GM19463 (cell line): ENCODE measurements at regions not wholly inside any gene's neighbourhood (a gene's known extent, or its start where the extent isn't known, plus 50 kb on each side); places are given as distances from the start of the nearest gene placed in this dataset.

Experiments used
- ATAC-seq: cut with Tn5 transposase; IDR thresholded peaks from one replicate; pipeline ENCODE4 v1.9.1; 2021; ENCODE audit warnings: mild to moderate bottlenecking, moderate library complexity; ENCODE audit not compliant: unreplicated experiment

DNA sequence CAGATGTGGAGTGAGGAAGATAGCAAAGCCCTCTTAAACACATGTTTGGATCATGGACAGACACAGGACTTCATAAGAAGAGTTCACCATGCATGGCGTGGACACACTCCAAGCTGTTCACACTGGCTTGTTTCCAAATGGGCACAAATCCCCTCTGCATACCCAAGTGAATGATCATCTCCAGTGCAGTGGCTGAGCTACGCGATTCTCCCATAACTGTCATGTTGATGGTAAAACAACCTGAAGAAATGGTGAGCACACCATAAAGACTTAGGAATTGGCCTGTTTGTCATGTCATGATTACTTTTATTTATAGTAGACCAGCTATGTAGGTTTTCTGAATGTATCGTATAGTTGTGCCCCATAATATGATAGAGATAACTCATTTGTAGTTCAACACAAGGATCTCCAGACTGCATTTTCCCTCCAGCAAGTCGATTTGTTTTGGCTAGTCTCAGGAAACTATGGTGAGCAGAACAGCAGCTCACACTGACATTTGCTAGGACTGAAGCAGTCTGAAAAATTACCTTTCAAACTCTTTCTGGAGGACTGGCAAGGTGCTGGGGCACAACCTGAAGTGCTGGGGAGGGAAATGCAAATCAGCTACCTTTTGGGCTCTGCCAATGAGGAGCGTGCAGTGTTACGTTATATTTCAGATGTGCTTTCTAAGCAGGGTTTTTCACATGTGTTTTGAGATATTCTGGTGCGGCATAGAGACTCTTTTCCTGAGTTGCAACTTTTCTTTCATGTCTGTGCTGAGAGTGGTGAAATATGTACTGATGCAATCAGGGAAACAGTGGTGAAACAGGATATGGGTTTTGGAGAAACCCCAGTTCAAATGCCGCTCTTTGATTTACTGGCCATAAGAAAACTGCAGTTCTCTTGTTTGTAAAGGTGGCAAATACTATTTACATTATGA, 629.6 kb upstream of the DPP6 start:
- no peak for ATAC-seq

- ATAC-seq, result no peak
Measured at GRCh38 chr7:153423210-153423590, 629.0 kb upstream of the DPP6 start.

- no peak for ATAC-seq
Measured at GRCh38 chr7:153430931-153431330, 621.3 kb upstream of the DPP6 start.

DNA sequence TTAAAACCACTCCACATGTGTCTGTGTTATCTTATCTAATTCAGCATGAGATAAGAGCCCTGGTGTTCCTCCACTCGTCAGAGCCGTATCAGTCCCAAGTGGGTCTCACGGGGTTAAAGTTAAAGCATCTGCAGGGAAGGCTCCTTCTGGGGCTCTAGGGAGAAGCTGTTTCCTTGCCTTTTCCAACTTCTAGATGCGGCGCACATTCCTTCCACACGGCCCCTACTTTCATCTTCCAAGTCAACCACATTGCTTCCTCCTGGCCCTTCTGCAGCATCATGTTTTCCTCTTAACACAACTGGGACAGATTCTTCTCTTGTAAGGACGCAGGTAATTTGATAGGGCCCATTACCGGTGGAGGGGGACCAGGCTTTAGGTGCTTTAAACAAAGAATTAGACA, 620.1 kb upstream of the DPP6 start:
- ATAC-seq, result no peak

GRCh38 chr7:153433223-153433622, 619.0 kb upstream of the DPP6 start:
- ATAC-seq, result no peak

DNA sequence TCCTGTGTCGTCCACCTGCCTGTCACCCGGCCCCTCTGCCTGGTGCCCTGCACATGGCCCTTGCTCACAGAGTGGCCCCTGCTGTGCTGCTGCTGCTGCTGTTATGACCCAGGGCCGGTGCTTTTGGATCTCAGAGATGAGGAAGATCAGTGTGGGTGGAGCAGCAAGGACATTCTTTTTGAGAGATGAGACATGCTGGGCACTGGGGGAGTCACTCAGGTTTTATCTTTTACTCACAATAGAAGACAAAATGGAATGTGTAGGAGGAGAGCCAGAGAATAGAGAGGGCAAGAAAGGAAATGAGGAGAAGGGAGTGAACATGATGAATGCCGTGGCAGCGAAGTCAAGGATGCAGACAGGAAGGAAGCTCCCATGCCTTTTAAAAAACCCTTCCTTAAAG, 611.5 kb upstream of the DPP6 start:
- no peak for ATAC-seq

GRCh38 chr7:153443032-153443701, 609.0 kb upstream of the DPP6 start:
- ATAC-seq, result no peak

- no peak for ATAC-seq
Measured at GRCh38 chr7:153444641-153445040, 607.6 kb upstream of the DPP6 start.

- no peak for ATAC-seq
Measured at GRCh38 chr7:153445641-153446040, 606.6 kb upstream of the DPP6 start.

- no peak for ATAC-seq
Measured at GRCh38 chr7:153446490-153446889, 605.7 kb upstream of the DPP6 start.

DNA sequence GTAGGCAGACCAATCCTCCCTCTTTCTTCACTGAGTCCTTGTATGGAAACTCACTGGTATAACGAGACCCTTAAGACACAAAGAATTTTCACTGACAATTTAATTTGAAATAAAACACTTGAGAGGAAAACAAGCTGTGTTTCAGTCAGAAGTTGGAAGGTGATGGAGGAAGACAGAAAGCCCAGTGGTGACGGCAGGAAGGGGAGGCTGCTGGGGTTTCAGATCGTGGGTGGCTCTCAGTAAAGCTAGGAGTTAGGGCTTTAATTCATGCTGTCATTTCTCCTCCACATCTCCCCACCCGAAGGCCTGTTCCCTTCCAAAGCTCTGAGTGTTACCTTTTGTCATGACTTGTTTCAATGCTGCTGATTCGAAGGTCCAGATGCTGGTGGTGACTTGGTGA, 605.2 kb upstream of the DPP6 start:
- ATAC-seq, result no peak

DNA sequence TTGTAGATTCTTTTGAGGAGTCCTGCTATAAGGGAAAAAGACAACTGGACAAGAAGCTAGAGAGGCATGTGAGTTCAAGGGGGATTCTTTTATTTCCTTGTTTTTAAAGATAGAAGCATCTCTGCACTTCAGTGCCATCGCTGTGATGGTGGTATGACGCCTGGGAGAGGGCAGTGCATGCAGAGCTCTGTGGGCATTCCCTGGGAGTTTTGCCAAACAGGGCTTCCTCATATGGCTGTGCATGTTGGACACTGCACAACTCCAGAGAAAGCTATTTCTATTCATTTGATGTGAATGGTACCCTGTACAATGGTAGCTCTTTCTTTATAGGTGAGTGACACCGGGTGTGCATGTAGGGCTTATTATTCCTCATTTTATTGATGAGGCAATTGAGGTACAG, 599.5 kb upstream of the DPP6 start:
- ATAC-seq, result no peak

GRCh38 chr7:153454306-153454705, 597.9 kb upstream of the DPP6 start:
- ATAC-seq, result no peak

GRCh38 chr7:153457746-153458145, 594.5 kb upstream of the DPP6 start:
- ATAC-seq, result no peak

DNA sequence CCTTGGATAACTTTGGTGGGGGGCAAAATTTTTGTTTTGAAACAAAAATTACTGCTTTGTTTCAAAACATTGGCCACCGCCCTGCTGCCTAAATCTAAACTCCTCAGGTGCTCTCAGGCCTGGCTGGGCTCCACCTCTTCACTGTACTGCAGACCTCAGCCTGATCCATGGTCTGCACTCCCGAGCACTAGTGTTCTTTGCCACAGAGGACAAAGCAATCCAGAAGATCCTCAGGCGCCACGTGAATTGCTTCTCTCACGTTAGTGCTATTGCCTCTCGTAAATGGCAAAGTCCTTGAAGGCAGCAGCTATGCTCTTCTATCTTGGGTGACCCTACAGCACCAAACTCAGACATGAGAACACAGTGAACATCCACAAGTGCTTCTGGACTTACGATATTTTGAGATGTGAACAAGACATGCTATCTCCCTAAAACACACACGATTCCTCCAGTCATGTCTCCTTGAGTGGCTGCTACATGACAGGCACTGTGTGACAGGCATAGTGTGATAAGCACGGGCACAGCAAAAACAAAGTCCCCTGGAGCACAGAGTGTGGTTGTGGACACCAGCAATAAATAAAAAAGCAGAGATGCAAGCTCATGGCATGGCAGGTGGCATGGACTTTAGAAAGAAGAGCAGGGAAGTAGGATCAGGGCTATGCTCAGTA, 582.1 kb upstream of the DPP6 start:
- no peak for ATAC-seq

DNA sequence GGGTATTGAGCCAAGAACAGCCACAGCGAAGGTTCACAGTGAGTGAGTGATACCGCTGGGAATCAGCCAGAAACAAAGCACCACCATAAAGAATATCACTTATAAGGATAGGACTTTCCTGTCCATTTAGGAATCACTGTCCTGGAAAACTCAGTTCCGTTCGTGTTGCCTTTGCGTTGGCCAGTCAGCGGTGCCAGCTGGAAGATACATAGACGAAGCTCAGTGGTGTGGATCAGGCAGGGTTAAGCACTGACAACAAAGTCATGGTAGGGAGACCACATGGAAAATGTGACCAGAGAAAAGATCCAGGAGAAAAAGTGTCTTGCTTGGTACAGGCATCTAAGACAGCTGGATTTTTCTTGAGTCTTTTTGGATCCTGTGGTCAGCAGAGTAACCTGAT, 579.7 kb upstream of the DPP6 start:
- ATAC-seq, result no peak

DNA sequence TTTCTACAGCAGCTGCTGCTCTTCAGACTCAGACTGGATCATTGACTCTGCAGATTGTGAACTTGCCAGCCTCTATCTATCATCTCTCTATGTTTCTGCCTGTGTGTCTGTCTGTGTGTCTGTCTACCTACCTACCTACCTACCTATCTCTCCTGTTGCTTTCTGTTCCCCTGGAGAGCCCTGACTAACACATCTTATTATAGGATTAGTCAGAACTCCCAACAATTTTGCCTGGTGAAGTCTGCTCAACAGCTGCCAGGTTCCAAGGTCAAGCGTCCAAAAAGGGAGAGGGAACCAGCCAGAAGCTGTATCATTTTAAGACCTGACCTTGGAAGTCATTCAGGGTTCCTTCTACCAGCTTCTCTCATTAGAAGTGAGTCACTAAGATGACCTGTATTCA, 579.0 kb upstream of the DPP6 start:
- no peak for ATAC-seq

DNA sequence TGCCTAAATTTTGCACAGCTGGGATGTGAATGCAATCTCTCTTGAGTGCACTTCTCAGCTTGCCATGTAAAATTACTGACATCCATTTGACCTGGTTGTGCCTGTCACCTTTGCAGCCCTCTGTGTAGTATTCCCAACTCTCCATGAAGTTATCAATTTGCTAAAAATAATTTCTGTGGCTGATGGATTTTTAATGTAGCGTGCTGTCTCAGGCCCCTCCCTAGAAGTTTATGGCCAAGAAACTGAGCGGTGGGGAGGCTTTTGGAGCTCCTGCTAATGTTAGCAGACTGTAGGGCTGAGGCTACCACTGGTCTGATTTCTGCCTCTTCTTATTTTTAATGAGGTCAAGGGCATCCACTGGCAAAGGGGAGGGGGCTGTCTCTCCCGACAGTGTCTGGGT, 577.0 kb upstream of the DPP6 start:
- ATAC-seq, result no peak

DNA sequence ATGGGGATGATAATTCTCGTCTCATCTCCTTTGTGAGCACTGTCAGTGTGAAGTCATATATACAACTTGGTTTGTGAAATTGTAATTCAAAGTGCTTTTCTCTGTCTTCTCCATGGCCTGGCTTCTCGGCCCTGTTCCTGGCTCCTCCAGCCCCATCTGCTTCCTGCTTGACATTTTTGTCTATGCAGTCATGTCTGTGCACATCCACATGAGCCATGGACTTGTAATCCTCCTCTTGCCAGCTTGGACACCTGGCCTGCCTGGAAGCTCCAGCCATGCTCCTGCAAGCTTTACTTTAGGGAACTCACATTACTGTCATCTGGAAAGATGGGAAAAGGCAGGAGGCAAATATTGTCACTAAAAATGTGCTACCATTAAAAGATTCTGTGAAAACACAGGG, 576.0 kb upstream of the DPP6 start:
- no peak for ATAC-seq

- ATAC-seq, result no peak
Measured at GRCh38 chr7:153496257-153496656, 555.9 kb upstream of the DPP6 start.

DNA sequence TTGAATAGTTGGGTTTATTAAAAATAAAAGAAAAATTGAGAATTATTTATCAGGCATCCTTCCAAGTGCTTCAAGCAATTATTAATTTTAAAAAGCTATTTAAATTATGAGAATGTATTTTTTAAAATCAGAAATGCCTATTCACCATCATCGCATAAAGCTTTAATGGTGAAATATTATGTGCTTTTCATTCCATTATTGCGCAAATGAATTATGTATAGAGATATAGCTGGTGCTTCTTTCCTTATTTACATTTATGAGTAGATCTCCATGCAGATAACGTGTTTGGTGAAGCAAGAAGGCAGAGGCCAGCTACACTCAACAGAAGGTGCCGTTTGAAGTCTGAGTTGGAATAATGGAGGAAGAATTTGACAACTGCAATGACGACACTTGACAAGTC, 549.1 kb upstream of the DPP6 start:
- no peak for ATAC-seq
